ENCODE measurements at regions not wholly inside any gene's neighbourhood (a gene's known extent, or its start where the extent isn't known, plus 50 kb on each side); places are given as distances from the start of the nearest gene placed in this dataset.

DNA sequence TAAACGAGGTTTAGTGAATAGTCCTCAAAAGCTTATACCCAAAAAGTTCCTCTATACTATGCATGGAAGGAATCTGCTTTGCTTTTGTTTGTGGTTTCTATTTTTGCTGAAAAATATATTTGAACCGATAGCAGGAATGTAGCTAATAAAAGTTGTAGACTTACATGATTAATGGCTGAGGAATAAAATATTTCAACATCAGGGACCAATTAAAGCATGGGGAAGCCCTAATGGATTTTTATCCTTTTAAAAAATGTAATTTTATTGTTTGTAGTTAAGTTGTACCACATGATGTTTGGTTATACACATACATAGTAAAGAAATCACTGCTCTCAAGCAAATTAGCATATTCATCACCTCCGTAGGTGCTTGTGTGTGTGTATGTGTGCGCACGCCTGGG, 295.3 kb upstream of the CNTN5 start (continued):
- TF ChIP-seq RXRA (IDR thresholded peaks at IDR 0.05), result no peak

DNA sequence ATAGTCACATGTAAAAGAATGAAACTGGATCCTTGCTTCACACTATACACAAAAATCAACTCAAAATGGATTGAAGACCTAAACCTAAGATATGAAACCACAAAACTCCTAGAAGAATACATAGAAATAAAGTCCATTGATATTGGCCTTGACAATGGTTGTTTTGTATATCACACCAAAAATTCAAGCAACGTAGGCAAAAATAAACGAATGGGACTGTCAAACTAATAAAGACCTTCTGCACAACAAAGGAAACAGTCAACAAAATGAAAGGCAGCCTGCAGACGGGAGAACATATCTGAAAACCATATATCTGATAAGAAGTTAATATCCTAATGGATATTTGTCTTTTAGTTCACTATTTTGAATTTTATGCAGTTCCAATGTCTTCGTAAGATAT, 292.3 kb upstream of the CNTN5 start:
- H3K9me3 ChIP-seq (ENCODE audit: control insufficient read depth in 4 of 4, low read length in 3 of 4), result no peaks in the 10 kb centered on the region
- TF ChIP-seq ATF3 (IDR thresholded peaks at IDR 0.05), result no peak
- no peak overlapping the region for H3K4me3 ChIP-seq (ENCODE audit: low read depth in 1 of 3, low read length in 3 of 3)
- no peaks in the 10 kb centered on the region for H3K27me3 ChIP-seq (ENCODE audit: control insufficient read depth in 4 of 4, insufficient read depth in 4 of 4, low read length in 3 of 4)
- H3K27ac ChIP-seq (ENCODE audit: low read depth in 1 of 2, low read length in 2 of 2), result no peak overlapping the region
- WGBS, result 81% methylated on average over 4 of the region's 4 CpGs
- no peak for DNase-seq (ENCODE audit: low spot score)
- no peaks in the 10 kb centered on the region for H3K36me3 ChIP-seq (ENCODE audit: control insufficient read depth in 4 of 4, insufficient read depth in 3 of 4, low read depth in 1 of 4, low read length in 3 of 4)
- H3K4me1 ChIP-seq (ENCODE audit: control insufficient read depth in 4 of 4, insufficient read depth in 4 of 4, low read length in 3 of 4), result no peaks in the 10 kb centered on the region
- H3K9ac ChIP-seq (ENCODE audit: low read depth in 1 of 2, low read length in 2 of 2), result no peak overlapping the region

GRCh38 chr11:98729118-98729517, 291.6 kb upstream of the CNTN5 start:
- Histone ChIP-seq H3K4me3 (ENCODE audit: low read depth in 1 of 3, low read length in 3 of 3) (no peak overlapping the region), H3K27me3 (ENCODE audit: control insufficient read depth in 4 of 4, insufficient read depth in 4 of 4, low read length in 3 of 4) (no peaks in the 10 kb centered on the region), H3K9ac (ENCODE audit: low read depth in 1 of 2, low read length in 2 of 2) (no peak overlapping the region), H3K36me3 (ENCODE audit: control insufficient read depth in 4 of 4, insufficient read depth in 3 of 4, low read depth in 1 of 4, low read length in 3 of 4) (no peaks in the 10 kb centered on the region), H3K9me3 (ENCODE audit: control insufficient read depth in 4 of 4, low read length in 3 of 4) (no peaks in the 10 kb centered on the region), H3K27ac (ENCODE audit: low read depth in 1 of 2, low read length in 2 of 2) (no peak overlapping the region), H3K4me1 (ENCODE audit: control insufficient read depth in 4 of 4, insufficient read depth in 4 of 4, low read length in 3 of 4) (no peaks in the 10 kb centered on the region)
- 86% methylated on average over 6 of the region's 6 CpGs for WGBS
- no peak for DNase-seq (ENCODE audit: low spot score)
- TF ChIP-seq CTCF (IDR thresholded peaks at IDR 0.05; ENCODE audit: low read depth, low read length, missing input control) (no peak), REST (IDR thresholded peaks at IDR 0.05) (no peak), RXRA (IDR thresholded peaks at IDR 0.05) (no peak)

DNA sequence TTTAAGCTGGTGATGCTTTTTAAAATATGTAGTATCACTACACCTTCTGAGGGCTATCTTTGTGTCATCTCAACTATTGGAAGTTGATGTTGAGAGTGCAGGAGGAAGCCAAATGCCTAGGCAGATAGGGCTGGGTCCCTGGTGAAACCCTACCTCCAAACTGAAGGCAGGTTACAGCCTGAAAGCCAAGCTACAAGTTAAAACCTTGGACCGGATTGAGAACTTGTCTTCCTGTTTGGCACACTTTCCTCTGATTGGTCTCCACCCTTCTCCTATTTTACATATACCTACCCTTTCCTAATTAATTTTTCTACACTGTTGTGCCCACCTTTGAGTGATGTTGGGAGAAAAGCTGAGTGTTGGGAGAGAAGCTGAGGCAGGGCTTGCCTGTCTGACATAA, 287.8 kb upstream of the CNTN5 start:
- 93% methylated on average over 1 of the region's 1 CpG for WGBS
- TF ChIP-seq, protein P1, sequence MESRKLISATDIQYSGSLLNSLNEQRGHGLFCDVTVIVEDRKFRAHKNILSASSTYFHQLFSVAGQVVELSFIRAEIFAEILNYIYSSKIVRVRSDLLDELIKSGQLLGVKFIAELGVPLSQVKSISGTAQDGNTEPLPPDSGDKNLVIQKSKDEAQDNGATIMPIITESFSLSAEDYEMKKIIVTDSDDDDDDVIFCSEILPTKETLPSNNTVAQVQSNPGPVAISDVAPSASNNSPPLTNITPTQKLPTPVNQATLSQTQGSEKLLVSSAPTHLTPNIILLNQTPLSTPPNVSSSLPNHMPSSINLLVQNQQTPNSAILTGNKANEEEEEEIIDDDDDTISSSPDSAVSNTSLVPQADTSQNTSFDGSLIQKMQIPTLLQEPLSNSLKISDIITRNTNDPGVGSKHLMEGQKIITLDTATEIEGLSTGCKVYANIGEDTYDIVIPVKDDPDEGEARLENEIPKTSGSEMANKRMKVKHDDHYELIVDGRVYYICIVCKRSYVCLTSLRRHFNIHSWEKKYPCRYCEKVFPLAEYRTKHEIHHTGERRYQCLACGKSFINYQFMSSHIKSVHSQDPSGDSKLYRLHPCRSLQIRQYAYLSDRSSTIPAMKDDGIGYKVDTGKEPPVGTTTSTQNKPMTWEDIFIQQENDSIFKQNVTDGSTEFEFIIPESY (IDR thresholded peaks at IDR 0.05), result no peak
- no peak for TF ChIP-seq YY1 (IDR thresholded peaks at IDR 0.05)
- TF ChIP-seq GABPA (IDR thresholded peaks at IDR 0.05 in 1 of 2, conservative IDR thresholded peaks at IDR 0.05 in 1 of 2), result no peak
- no peak for TF ChIP-seq MAX (IDR thresholded peaks at IDR 0.05)
- no peak for TF ChIP-seq EGR1 (IDR thresholded peaks at IDR 0.05; ENCODE audit: low read depth in 2 of 2)
- TF ChIP-seq HNF4G (IDR thresholded peaks at IDR 0.05), result no peak
- no peak for TF ChIP-seq FOXA2 (IDR thresholded peaks at IDR 0.05)
- TF ChIP-seq JUND (IDR thresholded peaks at IDR 0.05), result no peak
- TF ChIP-seq HNF4A (conservative IDR thresholded peaks at IDR 0.05), result no peak
- no peak for TF ChIP-seq RXRA (IDR thresholded peaks at IDR 0.05)
- no peak for TF ChIP-seq NR2F2 (IDR thresholded peaks at IDR 0.05)
- TF ChIP-seq FOXA1 (IDR thresholded peaks at IDR 0.05), result no peak
- TF ChIP-seq CTCF (IDR thresholded peaks at IDR 0.05; ENCODE audit: low read depth, low read length, missing input control), result no peak
- no peak for TF ChIP-seq TAF1 (conservative IDR thresholded peaks at IDR 0.05)
- TF ChIP-seq SP1 (IDR thresholded peaks at IDR 0.05), result no peak

More for the DNA sequence above, 287.8 kb upstream of the CNTN5 start:
- H3K4me1 ChIP-seq (ENCODE audit: control insufficient read depth in 4 of 4, insufficient read depth in 4 of 4, low read length in 3 of 4), result no peaks in the 10 kb centered on the region
- no peaks in the 10 kb centered on the region for H3K36me3 ChIP-seq (ENCODE audit: control insufficient read depth in 4 of 4, insufficient read depth in 3 of 4, low read depth in 1 of 4, low read length in 3 of 4)
- H3K4me3 ChIP-seq (ENCODE audit: low read depth in 1 of 3, low read length in 3 of 3), result no peak overlapping the region
- H3K9ac ChIP-seq (ENCODE audit: low read depth in 1 of 2, low read length in 2 of 2), result no peak overlapping the region
- H3K9me3 ChIP-seq (ENCODE audit: control insufficient read depth in 4 of 4, low read length in 3 of 4), result no peaks in the 10 kb centered on the region
- DNase-seq (ENCODE audit: low spot score), result no peak
- no peaks in the 10 kb centered on the region for H3K27me3 ChIP-seq (ENCODE audit: control insufficient read depth in 4 of 4, insufficient read depth in 4 of 4, low read length in 3 of 4)
- H3K27ac ChIP-seq (ENCODE audit: low read depth in 1 of 2, low read length in 2 of 2), result no peak overlapping the region
